DMS53 treated with DMSO at 0.1 percent for 48 hours (cell line): ENCODE measurements at regions not wholly inside any gene's neighbourhood (a gene's known extent, or its start where the extent isn't known, plus 50 kb on each side); places are given as distances from the start of the nearest gene placed in this dataset.
"Not testable (repeated sequence)": the region's sequence is repeated elsewhere in the genome, so short reads cannot be mapped to it uniquely, and the experiment has no call there.

Source experiments
- DNase-seq: peaks from one replicate; lab custom pipeline; 2025; ENCODE audit not compliant: unreplicated experiment; lab: John Stamatoyannopoulos, UW

DNA sequence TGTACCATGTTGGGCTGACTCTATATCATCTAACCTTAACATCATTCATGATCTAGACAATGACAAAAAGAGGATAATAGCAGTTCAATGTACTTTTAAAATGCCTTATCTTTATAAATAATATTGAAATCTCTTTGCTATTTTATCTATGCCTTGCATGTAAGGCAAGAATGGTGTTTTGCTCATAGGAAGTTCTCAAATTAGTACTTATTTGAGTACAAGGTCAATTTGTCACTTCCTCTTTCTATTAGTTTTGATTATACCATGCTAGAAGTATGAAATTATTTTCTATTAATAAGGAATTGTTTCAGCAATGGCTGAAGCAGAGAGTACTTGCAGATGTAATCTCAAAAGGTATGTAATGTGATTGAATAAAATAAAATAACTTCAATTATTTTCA lies 1285.4 kb upstream of the TENM4 start:
- DNase-seq: no peak

DNA sequence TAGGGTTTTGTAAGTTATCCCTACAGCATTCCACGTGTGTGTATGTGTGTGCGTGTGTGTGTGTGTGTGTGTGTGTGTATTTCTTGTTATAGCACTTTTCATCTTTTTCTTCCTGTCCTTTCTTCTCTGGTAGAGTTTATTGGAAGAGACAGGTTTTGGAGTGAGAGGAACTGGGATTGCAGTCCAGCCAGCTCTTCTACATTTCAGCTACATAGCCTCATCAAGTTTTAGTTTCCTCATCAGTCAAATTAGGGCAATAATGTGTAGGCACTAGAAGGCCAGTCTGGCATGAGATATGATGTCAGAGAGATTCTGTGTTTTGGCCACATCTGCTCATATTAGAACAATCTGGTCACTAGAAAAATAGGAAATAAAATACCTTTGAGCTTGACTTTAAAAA lies 1283.5 kb upstream of the TENM4 start:
- no peak for DNase-seq

- DNase-seq: no peak
These were observed 1281.8 kb upstream of the TENM4 start for GRCh38 chr11:80722629-80723028.

DNA sequence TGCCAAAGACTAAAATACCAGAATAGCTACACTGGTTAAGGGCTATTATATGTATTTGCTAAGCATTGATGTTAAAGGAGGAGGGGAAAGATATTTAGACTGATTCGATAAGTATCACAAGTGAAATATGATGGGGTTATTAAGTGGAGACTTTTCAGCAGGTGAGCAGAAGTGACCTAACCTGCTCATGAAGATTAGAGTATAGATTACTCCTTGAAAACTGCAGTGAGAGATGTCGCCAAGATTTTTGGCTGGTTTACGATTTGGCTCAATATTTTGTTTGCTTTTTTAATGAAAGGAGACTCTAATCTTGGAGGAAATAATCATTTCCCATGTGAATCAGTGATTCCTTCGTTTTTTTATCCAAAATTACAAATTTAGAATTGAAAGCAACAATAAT lies 1279.5 kb upstream of the TENM4 start:
- no peak for DNase-seq

DNA sequence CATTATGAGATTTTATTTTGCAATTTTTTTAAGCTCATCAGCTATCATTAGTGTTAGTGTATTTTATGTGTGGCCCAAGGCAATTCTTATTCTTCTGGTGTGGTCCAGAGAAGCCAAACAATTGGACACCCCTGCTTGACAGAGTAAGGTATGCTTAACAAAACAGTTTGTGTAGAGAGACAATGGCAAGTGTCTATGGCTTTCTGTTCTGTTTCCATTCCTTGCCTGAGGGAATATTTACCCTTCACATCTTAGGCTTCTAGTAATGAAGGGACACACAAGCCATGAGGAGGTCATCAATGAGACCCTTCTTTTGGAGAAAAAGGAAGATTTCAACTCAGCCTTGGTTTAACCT lies 1278.4 kb upstream of the TENM4 start:
- no peak for DNase-seq

- no peak for DNase-seq
These were observed 1277.9 kb upstream of the TENM4 start for GRCh38 chr11:80718611-80719291.

DNA sequence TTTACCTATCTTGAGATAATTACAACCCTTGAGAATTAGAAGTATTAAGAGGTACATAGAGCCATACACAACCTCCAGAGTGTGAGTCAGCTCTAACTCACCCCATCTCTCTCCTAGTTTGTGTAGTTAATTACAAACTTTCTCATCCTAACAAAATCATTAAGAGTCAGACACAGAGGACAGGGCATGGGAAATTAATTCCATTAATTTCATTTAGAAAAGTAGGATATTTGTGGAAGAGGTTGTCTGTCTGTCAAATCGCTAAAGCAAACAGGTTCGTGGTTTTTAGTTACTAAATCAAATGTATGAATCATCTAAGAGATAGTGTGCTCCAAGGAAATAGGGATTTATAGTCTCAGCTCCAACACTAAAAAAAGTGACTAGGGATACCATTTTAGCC lies 1261.4 kb upstream of the TENM4 start:
- DNase-seq: no peak

GRCh38 chr11:80700386-80700785 lies 1259.6 kb upstream of the TENM4 start:
- no peak for DNase-seq

DNA sequence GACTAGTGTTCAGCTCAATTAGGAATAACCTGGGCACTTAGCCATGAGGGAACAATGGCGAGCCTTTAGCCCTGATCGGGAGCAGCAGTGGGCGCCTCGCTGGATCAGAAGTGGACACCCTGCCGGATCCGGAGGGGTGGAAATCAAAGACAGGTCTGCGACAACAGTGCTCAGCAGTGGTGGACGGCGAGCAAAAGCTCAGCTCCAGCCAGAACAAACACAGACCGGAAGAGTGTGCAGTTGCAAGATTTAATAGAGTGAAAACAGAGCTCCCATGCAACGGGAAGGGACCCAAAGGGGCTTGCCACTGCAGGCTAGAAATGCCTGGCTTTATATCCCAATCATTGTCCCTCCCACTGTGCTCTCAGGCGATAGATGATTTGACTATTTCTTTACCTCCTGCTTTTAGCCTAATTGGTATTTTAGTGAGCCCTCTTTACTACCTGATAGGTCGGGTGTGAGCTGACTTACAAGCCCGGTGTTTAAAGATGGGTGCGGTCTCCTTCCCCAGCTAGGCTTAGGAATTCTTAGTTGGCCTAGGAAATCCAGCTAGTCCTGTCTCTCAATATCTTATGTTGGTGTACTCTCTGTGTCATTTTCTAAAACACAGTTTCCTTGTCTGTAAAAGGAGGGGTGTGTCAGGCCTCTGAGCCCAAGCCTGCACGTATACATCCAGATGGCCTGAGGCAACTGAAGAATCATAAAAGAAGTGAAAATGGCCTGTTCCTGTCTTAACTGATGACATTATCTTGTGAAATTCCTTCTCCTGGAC lies 1258.8 kb upstream of the TENM4 start:
- not testable (repeated sequence) for DNase-seq

DNA sequence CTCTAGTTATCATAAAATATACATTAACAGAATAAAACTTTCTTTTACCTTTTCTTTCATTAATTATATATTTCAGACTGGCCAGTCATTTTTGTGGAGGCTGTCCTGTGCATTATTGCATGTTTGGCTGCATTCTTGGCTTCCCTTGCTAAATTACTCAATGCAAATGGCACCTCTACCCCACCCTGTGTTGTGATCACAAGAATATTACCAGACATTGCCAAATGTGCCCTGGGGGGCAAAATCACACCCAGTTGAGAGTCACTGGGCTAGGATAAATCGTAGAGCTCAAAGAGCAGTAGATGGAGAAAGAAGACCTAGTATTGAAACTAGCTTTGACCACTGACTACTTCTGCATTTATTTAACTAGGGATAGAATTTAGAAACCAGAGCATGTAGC lies 1257.8 kb upstream of the TENM4 start:
- no peak for DNase-seq

DNA sequence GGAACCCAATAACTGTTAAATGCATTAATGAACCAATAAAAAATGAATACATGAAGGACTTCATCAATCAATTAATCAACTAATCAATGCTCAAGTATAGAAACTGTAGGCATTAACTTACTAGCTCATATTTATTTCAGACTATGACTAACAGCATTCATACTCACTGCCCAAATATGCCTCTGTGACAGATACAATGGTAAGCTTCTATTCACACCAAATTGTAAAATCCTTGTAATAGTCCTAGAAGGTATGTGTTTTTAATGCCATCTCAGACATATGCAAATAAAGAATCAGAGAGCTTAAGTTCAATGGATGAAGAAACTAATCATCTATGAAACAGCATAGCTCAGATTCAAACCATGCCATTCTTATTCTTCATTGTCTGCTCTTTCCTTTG lies 1253.6 kb upstream of the TENM4 start:
- no peak for DNase-seq

DNA sequence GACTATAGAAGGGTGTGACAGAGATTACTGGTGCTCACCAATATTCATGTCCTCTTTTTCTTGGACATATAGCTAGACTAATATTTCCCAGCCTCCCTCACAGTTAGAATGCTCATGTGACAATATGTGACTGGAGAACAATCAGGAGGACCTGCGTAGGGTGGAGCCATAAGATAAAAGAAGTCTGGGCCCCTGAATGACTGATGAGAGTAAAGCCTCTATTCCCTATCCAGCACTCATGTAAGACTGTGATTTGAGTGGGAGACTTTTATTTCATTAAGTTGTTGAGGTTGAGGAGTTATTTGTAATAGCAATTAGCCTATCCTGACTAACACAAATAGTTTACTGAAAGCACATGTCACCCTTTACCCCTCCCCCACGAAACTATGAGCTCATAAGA lies 1247.1 kb upstream of the TENM4 start:
- no peak for DNase-seq

DNA sequence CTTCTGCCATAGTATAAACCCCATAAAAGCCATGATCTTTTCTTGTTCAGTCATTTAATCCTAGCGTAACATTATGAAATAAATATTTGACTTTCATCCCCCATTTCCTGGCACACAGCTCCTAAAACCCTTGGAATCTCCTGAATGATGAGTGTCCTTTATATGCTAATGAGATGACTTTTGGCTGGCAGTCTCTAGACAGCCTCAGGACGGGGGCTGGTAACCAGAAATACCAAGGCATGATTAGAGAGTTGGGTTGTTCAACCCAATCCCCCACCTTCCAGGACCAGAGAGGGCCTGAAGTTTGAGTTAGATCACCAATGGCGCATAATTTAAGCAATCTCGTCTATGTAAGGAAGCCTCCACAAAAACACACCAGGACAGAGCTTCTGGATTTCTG lies 1246.1 kb upstream of the TENM4 start:
- DNase-seq: no peak

GRCh38 chr11:80673566-80673965 lies 1232.7 kb upstream of the TENM4 start:
- DNase-seq: no peak

DNA sequence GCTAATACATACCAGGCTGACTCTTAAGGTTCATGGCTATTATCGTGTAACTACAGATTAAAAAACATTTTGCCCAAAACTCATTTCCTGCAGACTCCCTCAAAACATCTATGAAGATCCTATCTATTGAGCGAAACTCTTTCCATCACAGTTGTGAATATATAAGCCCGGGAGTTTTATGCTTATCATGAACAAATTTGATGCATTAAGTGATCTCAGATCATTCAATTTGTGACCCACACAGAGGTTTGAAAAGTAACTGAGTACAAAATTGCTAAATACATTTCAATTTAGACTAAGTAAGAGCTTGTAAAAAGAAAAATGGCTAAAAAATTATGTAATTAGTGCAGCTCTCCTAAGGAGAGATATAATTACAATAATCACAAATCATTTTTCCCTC lies 1228.8 kb upstream of the TENM4 start:
- DNase-seq: no peak

- no peak for DNase-seq
These were observed 1227.2 kb upstream of the TENM4 start for GRCh38 chr11:80668039-80668438.

DNA sequence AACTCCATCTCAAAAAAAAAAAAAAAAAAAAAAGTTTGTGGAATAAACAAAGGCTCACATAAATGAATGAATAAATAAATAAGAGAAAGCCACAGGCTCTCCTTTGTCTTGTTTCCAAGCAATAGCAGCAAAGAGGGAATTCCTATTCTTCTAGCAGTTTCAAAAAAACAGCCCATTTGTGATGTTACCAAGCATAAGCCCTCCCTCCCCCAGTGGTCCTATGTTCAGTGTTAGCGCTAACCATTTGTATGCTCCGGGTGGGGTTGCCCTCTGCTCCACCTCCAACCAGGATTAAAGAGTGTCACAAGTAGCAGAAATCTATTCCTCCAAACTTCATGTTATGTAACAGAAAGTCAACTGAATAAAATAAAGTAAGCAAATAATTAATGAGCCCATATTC lies 1215.0 kb upstream of the TENM4 start:
- no peak for DNase-seq

GRCh38 chr11:80650966-80651365 lies 1210.1 kb upstream of the TENM4 start:
- DNase-seq: no peak

- no peak for DNase-seq
These were observed 1208.4 kb upstream of the TENM4 start for GRCh38 chr11:80649186-80649585.

DNA sequence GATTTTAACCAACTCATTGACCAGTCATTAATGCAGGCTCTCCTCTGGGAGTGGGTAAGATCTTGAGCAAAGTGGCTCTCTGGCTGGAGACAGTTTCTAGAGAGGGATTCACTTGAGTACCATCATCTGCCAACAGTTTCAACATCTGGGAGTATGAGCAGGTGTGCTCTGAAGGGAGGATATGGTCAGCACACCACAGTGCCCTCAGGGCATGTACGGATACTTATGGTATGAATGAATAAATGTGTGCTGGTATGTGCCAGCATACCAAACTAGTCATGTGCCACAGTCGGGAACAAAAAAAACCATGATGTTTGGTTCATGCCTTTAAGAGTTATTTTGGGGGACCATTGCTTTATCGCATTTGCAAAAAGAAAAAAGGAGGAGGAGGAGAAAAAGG lies 1197.5 kb upstream of the TENM4 start:
- DNase-seq: no peak

GRCh38 chr11:80637571-80637970 lies 1196.7 kb upstream of the TENM4 start:
- DNase-seq: no peak

GRCh38 chr11:80636999-80637398 lies 1196.2 kb upstream of the TENM4 start:
- DNase-seq: no peak

- peak; percentile 13 for DNase-seq
These were observed 1194.3 kb upstream of the TENM4 start for GRCh38 chr11:80635178-80635577.
